NCI-H2029 treated with DMSO at 0.1 percent for 48 hours (cell line): ENCODE measurements at regions not wholly inside any gene's neighbourhood (a gene's known extent, or its start where the extent isn't known, plus 50 kb on each side); places are given as distances from the start of the nearest gene placed in this dataset.
"Not testable (repeated sequence)": the region's sequence is repeated elsewhere in the genome, so short reads cannot be mapped to it uniquely, and the experiment has no call there.

Source experiments
- DNase-seq: peaks from one replicate; lab custom pipeline; 2025; lab: John Stamatoyannopoulos, UW

DNA sequence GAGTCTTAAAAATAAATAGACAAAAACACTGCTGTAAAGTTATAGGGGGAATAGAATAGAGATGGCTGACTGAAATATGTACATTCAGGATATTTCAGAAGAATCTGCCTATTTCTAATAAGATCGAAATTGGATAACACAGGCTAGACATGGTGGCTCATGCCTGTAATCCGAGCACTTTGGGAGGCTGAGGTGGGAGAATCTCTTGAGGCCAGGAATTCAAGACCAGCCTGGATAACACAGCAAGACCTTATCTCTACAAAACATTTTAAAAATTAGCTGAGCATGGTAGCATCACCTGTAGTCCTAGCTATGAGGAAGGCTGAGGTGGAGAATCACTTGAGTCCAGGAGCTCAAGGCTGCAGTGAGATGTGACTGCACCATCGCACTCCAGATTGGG is 146.6 kb upstream of the CCDC150 start:
- DNase-seq: no peak

GRCh38 chr2:196498962-196499361 is 140.6 kb upstream of the CCDC150 start:
- no peak for DNase-seq

DNA sequence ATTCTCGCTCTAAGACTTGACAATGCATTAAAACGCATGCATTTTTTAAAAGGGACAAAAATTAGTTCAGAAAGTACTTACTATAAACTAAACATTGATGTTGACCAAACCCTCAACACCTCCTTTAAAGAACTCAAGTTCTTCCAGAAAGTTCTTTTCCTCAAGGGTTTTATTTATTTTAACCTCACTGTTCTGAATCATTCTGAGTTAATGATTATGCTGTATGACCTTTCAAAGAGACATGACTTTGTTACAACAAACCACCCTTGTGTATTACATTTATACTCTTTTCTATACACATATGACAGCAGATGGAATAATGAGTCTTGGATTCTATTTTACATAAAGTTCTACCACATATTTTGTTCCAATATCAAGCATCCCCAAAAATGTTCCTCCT is 139.8 kb upstream of the CCDC150 start:
- DNase-seq: no peak

- no peak for DNase-seq
Measured at GRCh38 chr2:196500686-196501431, 138.7 kb upstream of the CCDC150 start.

DNA sequence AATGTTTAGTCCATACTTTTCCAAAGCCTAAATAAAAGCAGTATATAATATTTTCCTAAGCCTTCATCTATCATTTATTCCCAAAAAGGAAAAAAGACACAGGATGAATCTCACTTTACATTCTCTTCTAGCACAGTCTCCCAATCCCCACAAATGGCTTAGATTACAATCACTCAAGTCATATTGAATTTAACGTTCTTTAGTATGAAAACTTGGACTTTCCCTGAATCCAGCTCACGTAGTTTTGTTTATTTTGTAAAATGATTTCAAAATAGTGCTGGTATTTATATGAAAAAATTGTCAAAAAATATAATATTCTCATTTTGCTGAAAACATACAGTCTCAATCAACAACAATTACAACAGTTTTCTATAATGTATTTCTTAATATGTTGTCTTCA is 137.7 kb upstream of the CCDC150 start:
- no peak for DNase-seq

GRCh38 chr2:196502386-196502785 is 137.1 kb upstream of the CCDC150 start:
- DNase-seq: no peak

- DNase-seq: no peak
Measured at GRCh38 chr2:196503398-196503797, 136.1 kb upstream of the CCDC150 start.

GRCh38 chr2:196504788-196505187 is 134.7 kb upstream of the CCDC150 start:
- no peak for DNase-seq

DNA sequence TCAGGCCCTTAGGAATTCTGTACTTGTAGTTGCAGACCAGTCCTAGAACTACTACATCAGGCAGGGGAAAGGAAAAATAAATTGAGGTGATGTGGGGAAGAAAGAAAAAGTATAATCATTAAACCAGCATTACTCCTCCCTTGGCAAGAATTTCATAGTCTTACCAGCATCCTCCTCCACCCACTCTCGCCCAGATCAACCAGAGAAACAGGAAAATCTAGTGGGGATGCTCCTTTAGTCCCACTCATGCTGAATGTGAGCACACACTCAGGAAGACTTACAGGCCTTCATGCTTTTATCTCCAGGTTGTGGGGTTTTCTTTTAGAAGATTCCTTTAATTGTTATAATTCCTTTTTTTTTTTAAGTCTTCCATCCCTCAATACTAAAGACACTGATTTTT is 129.3 kb upstream of the CCDC150 start:
- no peak for DNase-seq

DNA sequence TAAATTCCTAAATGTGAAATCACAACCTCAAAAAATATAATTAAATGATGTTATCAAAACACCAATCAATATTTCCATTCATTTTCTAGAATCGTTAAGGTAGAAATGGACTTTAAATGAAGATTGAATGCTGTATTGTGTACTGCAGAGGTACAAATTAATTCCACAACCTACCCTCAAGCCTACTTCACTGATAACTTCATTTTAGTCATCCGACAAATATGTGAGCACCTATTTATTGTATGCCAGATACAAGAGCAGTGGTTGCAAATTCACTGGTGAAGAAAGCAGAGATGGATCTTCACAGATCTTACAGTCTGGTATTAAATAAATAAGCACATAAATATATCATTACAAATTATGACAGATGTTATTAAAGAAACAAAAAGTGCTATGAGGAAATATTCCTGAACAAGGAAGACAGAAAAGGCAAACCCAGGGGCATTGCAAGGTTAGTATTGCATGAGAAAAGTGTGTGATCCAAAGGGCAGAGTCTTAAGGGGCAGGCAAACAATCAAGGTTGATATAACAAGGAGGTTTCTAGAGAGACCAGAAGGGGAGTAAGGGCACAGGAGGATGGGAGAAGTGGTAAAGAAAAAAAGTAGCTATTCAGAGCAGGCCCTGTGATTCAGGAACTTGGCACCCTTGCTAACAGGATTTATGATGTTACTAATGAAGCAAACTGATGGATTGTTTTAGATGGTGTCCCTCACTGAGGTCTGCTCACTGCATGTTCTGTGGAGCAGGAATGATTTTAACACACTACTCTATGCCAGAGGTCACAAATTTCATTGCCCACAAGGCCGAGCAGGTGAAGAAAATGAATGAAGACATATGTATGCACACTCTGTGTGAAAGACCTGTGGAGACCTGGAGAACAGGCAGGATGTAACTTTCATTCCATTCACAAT is 128.0 kb upstream of the CCDC150 start:
- no peak for DNase-seq

DNA sequence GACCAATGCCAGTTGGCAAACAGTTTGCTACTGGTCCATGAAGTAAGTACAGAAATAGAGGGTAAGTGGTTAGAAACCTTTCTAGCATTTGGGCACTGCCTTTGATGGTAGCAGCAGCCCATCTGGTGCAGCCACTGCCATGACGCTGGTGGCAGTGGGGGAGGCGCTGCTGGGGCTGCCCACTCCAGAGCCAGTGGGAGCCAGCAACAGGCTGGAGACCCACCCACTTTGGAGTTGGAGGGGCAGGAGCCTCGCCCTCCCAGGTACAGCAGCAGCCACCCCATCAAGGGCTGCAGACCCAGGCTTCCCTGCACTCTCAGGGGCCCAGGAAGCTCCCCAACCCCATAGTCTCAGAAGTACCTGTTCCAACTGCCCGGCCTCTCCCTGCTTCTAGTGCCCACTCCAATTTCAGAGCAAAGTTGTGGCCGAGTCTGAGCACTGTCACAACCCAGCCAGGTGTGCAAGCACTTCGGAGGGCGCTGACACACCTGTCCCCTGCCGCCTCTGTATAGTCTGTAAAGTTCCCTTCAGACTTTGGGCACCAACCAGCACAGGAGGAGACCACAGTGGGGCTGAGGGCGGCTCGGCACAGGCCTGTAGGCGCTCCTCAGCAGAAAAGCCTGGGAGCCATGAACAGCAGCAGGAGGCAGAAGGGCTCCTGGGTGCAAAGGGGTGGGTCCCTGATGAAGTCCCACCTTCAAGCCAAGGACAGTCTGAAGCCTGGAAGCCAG is 125.6 kb upstream of the CCDC150 start:
- no peak for DNase-seq

DNA sequence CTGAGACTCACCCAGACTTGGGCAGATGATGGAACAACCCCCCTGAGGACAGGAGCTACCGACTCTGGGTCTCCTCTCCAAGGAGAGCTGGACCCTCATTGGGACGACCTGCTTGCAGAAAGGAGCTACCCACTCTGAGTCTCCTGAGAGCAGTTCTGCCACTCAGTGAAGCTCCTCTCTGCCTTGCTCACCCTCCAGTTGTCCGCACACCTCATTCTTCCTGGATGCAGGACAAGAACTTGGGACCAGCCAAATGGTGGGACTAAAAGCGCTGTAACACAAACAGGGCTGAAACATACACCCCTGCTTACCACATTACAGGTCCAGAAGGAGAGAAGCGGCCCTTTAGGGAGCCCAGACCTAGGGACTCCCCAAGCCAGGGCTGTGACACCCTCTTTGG is 124.9 kb upstream of the CCDC150 start:
- DNase-seq: no peak

GRCh38 chr2:196515051-196515450 is 124.5 kb upstream of the CCDC150 start:
- DNase-seq: peak; percentile 35

GRCh38 chr2:196515608-196516007 is 123.9 kb upstream of the CCDC150 start:
- peak; percentile 32 for DNase-seq

DNA sequence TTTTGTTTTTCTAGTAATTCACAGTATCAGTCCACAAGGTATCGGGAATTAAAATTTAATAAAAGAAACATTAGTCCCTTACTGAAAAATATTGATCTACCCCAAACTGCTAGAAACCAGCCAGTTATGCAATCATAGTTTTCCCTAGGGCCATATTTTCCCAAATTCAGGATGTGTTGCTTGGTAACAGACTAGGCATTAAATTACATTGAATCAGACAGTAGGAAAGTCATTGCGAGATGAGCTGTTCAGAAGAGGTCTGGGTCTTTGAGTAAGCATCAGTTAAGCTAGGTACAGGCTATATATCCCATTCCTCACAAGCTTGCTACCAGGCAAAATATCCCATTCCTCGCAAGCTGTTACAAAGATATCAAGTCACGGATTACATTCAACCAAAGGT is 123.0 kb upstream of the CCDC150 start:
- DNase-seq: no peak

- DNase-seq: no peak
Measured at GRCh38 chr2:196520605-196521004, 118.9 kb upstream of the CCDC150 start.

DNA sequence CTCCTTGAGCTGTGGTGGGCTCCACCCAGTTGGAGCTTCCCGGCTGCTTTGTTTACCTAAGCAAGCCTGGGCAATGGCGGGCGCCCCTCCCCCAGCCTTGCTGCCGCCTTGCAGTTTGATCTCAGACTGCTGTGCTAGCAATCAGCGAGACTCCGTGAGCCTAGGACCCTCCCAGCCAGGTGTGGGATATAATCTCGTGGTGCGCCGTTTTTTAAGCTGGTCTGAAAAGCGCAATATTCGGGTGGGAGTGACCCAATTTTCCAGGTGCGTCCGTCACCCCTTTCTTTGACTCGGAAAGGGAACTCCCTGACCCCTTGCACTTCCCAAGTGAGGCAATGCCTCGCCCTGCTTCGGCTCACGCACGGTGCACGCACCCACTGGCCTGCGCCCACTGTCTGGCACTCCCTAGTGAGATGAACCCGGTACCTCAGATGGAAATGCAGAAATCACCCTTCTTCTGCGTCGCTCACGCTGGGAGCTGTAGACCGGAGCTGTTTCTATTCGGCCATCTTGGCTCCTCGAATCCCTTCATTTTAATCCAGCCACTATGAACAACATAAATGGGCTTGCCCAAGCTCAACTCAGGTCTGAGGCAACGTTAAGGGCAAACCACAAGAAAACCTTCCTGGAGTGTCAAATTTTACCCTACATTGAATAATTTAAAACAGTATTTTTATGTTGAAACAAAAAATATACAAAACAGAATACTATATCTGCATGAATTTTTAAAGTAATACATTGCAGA is 112.4 kb upstream of the CCDC150 start:
- DNase-seq: not testable (repeated sequence)

DNA sequence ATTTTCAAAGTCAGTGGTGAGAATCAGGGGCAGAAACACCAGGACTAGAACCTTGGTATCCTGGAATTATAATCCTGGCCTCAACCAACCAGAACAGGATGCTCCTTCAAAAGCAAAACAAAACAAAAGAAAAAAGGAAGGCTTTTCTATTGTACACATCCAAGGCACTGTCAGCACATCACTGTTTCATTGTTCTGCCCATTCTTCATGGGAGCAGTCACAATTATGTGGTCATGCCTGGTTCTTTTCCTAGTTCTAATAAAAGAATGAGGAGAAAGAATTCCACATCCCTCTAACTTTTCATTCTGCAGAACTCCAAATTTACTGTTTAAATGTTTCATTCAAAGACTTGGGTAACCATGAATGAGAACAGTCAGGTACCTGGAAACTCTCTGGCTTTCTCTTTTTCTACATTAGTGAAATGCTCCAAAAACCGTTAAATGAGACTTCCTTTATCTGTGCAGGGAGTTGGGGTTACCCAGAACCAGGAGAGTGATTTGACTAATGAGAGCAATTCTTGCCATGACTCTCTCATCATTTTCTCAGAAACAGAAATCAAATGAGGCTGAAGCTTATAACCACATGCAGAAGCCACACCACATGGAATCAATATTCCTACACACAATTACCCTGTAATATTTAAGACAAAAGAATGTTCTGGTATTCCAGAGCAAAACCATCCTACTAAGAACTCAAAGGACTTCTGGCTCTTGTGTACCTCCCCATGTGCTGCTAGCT is 110.9 kb upstream of the CCDC150 start:
- DNase-seq: no peak

DNA sequence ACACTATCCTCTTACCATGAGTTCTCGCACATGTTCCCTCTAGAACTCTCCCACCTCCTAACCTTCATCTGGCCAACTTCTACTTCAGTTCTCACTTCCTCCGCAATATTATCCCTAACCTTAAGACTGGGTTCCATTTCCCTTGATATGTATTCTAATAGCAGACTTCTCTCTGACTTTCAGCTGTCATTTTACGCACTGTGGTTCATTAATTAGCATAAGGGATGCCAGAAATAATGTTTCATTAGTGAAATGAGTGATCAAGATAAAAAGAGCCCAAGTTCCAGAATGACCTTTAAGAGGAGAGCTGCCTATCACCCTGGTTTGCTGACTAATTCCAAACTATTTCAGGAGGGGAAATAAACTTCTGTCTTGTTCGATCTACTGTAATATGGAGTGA is 108.6 kb upstream of the CCDC150 start:
- DNase-seq: no peak

DNA sequence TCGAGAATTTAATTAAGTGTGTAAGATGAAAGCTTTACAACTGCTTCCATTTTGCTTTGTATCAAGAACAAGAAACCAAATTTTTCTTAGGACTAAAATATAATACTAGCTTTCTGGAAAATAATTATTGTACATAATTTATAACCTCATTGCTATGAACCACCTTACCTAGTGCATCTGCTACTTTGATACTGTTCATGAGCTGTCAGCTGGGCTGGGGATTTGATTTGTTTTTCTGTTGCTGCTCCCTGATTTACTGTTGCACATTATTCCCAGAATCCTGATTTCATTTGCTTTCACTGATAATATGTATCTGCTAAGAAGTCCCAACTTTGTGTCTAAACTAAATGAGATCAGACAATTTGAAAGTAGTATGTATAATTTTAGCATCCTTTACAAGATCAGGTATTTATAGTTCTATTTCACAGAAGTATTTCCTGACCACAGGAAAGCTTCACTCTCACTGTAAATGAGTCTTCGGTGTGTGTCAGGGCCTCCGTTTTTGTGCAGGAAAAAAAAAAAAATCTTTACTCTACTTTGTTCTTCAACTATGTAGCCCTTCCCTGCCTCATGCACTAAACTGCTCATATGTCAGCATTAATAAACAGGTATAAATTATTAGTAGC is 105.6 kb upstream of the CCDC150 start:
- DNase-seq: no peak

GRCh38 chr2:196534495-196534894 is 105.0 kb upstream of the CCDC150 start:
- no peak for DNase-seq
